Hepatic stellate cell (primary cell): ENCODE measurements at regions not wholly inside any gene's neighbourhood (a gene's known extent, or its start where the extent isn't known, plus 50 kb on each side); places are given as distances from the start of the nearest gene placed in this dataset.
"Not testable (repeated sequence)": the region's sequence is repeated elsewhere in the genome, so short reads cannot be mapped to it uniquely, and the experiment has no call there.

ENCODE experiments used
- DNase-seq: peaks from one replicate; pipeline ENCODE4 v3.0.0; 2011; ENCODE audit warnings: low spot score

DNA sequence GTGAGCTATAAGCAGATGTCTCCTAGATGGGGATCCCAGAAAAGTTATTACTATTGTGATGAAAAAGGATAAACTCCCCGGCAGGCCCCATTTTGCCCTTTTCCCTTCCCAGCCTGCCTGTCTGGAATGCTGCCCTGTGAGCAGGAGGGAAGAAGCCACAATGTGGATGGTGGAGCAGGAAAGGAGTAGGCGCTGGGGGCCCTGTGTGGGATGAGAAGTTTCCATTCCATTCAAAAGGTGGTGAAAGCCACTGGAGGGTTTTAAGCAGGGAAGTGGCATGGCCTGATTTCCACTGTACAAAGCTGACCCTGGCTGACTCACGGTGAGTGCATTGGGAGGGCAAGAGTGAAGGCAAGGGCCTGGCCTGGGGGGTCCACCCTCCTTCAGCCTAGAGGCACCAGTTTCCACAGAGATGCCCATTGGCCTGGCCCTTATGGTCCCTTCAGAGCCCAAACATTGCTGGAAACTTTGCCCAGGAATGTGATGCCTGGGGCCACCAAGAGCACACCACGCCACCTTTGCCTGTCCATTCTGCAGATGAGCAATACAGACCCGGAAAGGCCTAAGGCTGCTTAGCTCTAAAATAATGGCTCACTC, 206.9 kb downstream of the RPLP1 start:
- DNase-seq, result no peak

DNA sequence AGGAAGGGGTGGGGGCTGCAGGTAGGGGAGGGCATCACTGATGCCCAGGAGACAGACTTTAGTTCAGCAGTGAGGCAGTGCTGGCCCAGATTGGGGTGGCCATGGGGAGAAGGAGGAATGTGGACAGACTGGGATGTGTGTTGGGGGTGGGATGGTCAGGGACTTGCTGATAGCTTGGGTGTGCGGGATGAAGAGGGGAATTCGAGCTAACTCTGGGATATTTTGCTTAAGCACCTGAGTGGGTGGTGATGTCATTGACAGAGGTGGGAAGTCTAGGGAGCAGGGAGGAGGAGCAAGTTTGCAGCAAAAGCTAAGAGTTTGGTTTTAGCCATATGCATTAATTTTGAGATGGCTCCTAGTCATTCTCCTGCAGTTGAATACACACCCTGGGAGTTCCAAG, 207.5 kb downstream of the RPLP1 start:
- no peak for DNase-seq

DNA sequence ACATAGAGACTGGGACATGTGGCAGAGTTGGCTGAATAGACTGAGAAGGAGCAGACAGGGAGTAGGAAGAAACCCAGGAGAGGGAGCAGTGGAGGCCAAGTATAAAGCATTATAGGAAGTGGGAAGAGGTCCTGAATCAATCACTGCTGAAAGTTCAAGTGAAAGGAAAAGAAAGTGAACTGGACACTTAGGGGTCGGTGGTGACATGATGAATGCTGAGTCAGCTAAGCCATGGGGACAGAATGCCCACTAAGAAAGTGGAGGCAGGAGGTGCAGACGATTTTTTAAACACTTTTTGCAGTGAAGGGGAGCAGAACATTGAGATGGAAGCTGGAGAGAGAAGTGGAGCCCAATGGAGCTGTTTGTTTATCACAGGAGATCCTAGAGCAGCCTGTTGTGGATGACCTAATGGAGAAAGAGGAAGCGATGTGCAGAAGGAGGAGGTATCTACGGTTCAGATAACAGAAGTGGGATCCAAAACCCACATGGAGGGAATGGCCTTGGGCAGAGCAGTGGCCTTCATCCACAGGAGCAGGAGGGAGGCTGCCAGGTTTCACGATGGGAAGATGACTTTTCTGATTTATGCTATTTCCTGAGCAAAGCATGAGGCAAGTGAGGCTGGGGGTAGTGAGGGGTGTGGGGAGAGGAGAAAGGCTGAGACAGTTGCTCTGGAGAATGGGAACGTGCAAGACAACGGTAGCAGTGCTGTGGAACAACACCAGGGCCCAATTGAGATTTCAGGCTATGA, 208.2 kb downstream of the RPLP1 start:
- DNase-seq, result no peak

DNA sequence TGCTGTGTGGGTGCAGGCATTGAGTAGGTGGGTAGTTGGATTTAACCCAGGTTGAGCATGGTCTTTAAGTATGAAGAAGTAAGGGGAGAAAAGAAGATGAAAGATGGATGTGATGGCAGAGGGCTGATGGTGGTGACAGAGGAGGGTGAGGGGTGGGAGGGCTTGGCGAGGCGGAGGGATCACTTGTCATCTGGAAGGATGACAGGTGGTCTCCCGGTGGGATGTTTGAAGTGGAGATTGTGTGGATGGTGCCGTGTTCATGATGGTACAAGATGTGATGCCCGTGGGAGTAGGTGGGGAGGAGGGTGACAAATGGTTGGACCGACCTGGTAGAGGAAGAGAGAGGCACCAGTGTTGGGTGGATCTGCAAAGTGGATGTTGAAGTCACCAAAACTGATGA, 208.8 kb downstream of the RPLP1 start:
- DNase-seq, result no peak

DNA sequence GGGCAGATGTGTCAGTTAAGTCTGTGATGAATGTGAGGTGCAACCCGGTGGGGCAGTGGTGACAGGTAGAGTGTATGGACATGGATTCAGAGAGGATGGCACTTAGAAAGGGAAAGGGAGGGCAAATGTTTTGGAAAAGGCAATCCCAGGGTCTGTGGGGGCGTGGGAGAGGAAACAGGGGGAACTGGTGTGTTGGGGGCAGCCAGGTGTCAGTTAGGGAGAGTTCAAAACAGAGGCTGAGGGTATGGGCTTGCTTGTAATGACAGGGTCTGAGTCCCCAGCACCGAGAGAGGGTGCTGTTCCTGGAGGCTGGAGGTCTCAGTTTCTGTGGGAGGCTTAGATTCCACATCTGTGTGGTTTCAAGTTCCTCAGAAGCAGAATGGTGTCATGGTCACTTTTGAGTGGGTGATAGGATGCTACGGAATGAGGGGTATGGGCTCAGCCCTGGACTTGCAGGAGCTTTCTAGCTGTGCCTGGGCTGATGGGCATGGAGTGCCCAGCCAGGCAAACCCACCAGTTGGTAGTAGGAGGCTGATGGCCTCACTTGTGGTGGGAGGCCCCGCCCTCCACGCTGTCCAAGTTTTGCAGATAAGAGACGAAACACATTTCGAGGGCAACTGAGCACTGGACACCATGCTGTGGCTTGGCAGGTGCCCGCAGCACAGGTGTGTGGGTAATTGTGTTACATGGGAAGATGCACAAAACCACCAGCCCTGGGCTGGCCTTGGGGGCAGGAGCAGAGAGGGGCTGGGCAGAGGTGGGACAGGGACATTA, 209.4 kb downstream of the RPLP1 start:
- DNase-seq, result no peak

DNA sequence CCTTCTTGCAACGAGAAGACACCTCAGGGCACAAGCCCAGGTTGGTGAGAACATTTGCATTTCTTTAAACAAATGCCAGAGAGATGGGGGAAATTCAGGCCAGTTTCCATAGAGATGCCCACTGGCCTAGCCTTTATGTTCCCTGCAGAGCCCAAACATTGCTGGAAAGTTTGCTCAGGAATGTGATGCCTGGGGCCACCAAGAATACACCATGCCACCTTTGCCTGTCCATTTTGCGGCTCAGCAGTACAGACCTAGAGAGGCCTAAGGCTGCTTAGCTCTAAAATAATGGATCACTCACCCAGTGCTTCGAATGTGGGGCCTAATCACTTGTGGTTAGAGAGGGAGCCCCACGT, 210.0 kb downstream of the RPLP1 start:
- no peak for DNase-seq

DNA sequence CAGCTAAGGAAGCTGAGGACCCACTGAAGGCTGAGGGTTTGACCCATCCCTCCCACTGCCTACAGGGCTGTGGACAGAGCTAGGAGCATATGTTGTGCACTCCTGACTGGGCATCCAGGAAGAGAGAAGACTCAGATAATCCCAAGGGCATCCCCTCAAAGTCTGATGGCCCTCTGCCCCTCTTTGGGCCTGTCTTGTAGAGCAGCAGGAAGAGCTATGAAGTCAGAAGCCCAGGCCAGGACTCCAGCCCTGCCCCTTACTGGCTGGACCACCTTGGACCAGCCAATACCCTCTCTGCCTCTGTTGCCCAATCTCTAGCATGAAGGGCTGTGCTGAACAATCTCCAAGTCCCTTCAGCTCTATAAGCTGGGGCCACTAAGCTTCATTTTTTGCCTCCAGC, 210.8 kb downstream of the RPLP1 start:
- DNase-seq, result no peak

DNA sequence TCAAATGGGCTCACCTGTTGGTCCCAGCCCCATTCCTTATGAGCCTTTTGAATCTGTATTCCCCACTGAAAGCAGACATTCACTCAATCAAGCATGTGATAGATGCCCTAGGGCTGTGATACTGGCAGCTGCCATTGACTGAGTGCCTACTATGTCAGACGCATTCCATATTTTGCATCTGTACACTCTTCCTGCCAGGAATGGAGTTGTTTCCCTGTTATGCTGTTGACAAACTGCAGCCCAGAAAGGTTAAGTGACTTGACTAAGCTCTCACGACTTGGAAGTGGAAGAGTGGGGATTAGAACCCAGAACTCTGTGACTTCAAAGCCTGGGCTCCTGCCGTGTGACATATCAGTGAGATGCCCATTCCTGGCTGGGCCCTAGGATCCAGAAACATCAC, 211.4 kb downstream of the RPLP1 start:
- no peak for DNase-seq

DNA sequence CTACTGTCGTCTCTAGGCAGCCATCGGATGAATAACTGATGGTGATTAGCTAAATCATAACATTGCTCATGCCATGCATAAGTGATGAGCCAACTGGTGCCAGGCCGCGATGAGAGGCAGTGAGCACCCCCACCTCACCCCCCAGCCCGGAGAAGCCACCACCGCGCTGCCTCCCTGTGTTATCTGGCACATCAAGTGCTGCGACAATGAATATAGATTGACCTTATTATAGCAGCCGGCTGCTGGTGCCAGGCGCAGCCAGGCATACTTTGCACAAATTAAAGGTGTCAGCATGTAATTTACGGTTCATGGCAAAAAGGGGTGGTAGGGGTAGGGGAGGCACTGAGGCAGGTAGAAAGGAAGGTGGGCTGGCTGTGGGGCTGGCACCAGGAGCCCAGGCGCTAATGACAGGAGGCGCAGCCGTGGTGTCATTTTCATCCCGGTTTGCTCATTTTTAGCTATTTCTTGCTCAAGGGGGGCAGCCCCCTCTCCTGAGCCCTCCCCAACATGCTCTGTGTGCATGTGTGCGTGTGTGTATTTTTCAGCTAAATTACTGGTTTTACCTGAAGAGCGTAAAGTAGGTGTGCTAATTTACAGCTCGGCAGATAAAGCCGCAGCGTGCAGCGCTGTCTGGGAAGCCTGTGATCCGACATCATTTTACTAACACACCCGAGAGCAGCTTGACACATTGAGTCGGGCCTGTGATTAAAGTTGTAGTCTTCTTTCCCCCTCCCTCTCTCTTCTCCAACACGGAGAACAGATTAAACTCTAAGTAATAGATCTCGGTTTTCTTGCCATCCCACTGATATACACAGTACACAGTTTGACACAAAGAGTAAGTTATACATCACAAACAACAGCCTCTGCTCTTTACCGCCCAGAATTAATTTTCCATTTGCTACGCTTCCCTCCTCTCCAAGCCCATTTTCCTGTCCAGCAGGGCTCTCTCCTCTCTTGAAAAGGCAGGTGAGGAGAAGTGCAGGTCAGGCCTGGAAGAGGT, 212.3 kb downstream of the RPLP1 start:
- DNase-seq, result no peak

DNA sequence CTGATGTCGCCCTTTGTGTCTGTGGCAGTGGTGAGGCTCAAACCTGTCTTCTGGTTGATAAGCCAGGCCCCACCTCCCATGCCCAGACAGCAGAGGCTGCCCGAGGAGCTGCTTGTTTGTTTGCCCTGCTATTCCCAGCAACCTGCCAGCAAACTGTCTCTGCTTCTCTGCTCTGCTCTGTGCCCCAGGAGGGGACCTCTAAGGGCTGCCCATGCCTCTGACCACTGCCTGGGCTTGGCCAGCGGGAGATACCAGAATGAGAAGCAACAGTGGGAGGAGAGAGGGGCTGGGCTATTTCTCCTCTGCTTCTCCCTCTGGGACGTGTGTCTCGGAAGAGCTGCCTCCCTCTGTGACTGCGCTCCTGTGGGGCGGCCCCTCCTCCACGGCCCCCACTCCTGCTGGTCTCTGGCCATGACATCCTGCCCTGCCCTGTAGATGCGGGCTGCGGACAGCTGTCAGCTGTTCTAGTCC, 213.1 kb downstream of the RPLP1 start:
- no peak for DNase-seq

DNA sequence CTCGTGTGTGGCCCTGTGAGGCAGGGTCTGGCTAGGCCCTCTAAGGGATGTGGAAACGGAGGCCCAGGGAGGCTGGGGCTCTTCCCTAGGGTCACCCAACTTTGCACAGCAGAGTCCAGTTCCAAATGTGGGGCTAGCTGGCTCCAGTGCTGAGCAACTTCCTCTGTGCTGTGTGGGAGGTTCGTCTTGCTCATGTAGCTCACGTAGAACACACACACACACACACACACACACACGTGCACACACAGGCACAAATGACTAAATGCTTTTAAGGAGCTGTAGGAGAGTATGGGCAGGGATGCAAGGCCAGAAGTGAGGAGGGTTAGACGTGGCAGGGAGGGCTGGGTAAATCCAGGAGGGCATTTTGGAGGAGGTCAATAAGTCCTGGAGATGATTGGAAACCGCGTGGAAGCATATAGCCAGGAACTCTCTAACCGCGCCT, 213.8 kb downstream of the RPLP1 start:
- no peak for DNase-seq

DNA sequence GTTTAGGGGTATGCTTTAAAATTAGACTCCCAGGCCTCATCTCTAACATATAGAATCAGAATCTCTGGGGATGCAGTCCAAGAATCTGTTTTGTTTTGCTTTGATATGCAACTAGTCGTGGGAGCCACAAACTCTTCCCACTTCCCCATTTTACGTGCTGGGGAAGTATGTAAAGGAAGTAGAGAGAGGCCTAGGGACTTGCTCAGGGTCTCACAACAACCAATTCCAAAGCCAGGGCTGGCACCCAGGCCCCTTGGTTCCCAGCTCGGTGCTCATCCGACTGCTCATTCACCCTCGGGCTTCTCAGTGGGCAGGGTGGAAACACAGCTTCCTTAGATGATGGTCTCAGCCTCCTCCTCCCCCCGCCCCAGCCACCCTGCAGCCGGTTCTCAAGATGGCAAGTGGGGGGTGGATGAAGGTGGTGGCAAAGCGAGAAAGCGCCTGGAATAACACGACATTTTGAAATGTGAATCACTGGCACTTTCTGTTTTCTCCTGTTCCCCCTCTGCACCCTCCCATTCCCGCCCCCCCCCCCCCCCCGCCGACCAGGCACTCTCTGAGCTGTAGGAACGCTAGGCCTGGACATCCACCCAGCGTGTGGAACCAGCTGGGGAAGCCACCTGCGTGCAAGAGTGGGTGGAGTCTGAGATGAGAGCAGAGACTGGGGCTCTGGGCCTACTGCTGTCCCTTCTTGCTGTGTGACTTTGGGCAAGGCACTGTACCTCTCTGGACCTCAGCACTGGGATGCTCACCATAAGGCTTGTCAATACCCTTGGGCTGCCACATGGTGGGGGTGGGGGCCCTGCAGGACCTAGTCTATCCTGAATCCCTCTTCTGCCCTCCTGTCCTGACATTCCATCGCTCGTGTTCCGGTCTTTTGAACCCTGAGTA, 214.5 kb downstream of the RPLP1 start:
- DNase-seq, result no peak

DNA sequence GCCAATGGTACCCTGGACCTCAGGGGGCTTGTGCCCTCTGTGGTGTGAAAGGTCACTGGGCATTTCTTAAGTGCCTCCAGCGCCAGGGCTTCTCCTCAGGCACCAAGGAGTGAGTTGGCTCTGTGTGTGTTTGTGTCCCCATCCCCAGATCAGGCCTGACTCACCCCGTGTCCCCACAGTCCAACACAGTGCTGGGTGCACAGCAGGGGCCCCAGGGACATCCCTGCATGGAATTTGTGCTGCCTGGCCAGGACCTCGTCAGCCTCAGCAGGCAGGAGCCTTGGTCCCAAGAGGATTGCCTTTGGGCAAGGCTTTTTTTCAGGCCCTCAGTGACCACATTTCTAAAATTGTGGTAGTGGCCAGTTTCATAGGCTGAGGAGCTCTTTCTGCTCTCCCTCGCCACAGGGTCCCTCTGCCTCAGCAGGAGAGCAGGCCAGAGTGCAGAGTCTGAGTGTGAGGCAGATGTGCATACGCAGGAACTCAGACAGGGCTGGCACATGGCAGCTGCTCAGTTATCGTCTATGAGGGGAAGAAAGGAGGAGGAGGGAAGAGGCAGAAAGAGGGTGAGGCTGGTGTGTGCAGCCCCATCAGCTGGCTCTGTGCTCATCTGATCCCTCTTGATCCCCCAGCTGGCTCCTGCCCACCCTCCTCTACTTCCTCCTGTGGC, 215.6 kb downstream of the RPLP1 start:
- no peak for DNase-seq

DNA sequence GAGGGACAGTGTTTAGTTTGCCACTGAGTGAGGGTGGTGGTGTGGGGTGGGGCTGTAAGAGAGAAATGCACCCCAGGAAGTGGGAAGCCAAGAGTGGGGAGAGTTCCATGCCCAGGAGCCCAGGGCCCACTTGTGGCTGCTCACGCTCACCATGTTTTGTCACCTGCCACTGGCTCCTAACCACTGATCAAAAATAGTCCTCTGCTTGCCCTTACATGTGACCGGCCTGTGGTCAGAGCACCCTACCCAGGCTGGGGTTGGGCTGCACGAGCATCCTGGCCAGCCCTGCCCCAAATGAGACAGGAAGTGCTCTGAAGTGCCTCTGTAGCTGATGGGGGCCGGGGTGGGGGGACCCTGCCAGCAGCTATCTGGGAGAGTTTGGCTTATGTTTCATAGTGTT, 216.3 kb downstream of the RPLP1 start:
- DNase-seq, result no peak

DNA sequence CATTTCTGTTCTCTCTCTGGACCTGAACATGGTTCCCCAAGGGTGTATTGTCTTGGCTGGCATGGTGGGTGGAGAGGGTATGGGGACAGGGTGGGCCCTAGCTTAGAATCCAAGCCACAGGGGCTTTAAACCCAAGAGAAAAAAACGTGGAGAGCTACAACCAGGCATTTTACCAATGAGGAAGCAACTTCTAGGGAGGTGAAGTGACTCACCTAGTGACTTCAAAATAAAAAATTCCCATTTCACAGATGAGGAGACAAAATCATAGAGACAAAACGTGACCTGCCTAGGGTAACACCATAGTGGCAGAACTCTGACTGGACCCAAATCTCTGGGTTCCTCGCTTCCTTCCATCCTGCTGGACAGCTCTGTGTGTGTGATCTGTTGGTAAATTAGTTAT, 216.8 kb downstream of the RPLP1 start:
- DNase-seq, result no peak

DNA sequence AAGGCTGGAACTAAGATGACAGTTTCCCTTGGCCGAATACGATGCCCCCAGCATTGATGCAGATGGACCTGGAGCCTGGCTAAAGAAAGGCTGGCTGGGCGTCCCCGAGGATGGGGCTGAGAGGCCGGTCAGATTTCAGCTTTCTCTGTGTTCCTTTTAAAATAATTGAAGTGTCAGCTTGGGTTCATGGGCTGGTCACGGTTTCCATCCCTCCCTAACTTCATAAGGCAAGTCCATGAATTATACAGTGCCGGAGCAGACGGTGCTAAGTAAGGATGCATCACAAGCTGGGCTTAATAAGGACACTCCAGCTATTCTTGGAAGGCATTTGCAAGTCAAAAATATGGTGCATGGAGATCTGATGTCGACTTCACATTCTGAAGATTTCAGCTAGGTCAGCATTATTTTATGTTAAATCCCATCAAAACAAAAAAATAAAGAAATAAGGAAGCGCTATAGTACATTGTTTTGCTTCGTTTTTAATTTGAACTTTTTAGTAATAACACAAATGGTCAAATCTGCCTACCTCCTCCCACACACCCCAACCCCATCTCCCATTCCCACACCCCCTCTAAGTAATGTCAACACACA, 220.8 kb downstream of the RPLP1 start:
- DNase-seq, result no peak

DNA sequence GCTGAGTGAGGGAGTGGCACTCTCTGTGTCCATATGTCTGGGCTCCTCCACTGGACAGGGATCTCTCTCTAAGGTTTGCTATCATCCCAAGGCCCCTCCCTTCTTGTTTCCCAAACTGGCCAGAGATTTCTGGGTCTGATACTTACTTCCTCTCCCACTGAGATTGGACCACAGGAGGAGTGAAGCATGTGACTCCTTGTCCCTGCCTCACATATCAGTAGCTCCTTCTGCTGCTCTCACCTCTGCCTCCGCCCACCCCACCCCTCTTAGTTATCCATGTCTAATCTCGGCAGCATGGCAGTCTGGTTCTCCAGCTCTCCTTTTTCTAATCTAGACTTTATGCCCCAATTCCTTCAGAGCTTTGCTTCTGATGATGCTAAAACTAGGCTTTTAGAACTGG, 223.1 kb downstream of the RPLP1 start:
- no peak for DNase-seq

DNA sequence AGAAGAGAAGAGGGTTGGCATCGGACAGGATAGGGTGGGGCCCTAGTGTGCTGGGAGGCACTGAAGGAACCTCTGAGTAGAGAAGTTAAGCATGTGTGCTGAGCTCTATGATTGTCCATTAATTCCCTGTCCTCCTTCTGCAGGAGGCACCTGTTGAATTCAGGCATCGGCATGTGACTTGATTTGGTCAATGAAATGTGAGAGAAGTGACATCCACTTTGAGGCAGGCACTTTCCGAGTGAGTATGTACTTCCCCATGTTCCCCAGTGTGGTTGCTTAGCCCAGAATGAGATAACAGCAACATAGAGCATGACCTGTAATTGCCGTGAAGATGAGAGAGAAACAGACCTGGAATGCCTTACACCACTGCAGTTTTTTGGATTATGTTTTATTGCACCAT, 224.8 kb downstream of the RPLP1 start:
- no peak for DNase-seq

DNA sequence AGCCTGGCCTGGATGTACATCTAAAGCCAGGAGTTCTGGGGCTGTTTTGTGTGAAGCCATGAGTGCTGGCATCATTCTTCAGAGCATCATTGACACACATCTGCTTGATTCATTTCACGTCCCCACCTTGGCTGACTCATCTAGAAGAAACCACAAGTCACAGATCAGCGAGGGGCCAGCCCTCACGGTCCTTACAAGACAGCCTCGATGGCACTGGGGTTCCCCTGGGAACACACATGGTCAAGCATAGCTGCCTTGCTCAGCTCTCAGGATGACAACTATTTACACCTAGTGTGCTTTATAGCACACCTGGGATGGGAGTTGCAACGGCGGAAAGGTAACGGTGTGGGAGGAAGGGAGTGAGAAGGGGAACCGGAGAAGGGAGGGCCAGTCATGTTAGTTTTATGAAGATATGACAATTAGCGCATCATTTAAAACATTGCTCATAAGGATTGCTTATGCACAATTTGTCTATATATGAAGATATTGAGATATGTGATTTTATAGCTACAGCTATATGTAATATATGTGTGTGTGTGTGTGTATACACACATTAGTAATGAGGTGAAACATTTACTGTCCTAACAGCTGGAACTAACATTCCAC, 227.1 kb downstream of the RPLP1 start:
- no peak for DNase-seq

DNA sequence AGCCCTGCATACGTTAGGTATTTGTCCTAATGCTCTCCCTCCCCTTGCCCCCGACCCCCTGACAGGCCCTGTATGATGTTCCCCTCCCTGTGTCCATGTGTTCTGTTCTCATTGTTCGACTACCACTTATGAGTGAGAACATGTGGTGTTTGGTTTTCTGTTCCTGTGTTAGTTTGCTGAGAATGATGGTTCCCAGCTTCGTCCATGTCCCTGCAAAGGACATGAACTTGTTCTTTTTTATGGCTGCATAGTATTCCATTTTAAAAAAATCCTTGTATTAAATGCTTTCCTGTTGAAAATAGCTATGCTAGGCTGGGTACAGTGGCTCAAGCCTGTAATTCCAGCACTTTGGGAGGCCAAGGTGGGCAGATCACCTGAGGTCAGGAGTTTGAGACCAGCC, 232.2 kb downstream of the RPLP1 start:
- not testable (repeated sequence) for DNase-seq
